AG04450 (cell line): ENCODE measurements at regions not wholly inside any gene's neighbourhood (a gene's known extent, or its start where the extent isn't known, plus 50 kb on each side); places are given as distances from the start of the nearest gene placed in this dataset.

Experiments
- CTCF ChIA-PET: fragments of 300-600, 350-600 bp; formaldehyde crosslinking; extraction: SDS; loops from one replicate; lab custom pipeline; 2022; ENCODE audit warnings: antibody characterized with exemption, inconsistent platforms; lab: Charles Lee
- POLR2A ChIA-PET: fragments of 350-600 bp; formaldehyde crosslinking; extraction: SDS; loops from one replicate; lab custom pipeline; 2021; ENCODE audit warnings: antibody characterized with exemption, inconsistent platforms; lab: Yijun Ruan, JAX
- DNase-seq: peaks from one replicate; pipeline ENCODE4 v3.0.0-alpha.2; 2011; ENCODE audit warnings: low read depth, low spot score
- H3K27ac ChIP-seq: one replicate; pipeline ENCODE4 v1.5.1; 2012; ENCODE audit warnings: low read depth, low read length, control low read depth
- H3K27me3 ChIP-seq: one replicate; pipeline ENCODE4 v1.6.0; 2012; ENCODE audit warnings: low read length; ENCODE audit not compliant: control insufficient read depth, insufficient read depth
- H3K4me3 ChIP-seq: 2 replicates; pipeline ENCODE4 v1.5.1; 2011; ENCODE audit warnings: mild to moderate bottlenecking, low read depth, low read length, control low read depth
- H3K9me3 ChIP-seq: 2 replicates; pipeline ENCODE4 v1.5.1; 2012; ENCODE audit warnings: low read length; ENCODE audit not compliant: control insufficient read depth, insufficient read depth
- TF ChIP-seq, protein P1 (sequence below): IDR thresholded peaks from 2 replicates; pipeline ENCODE4 v1.5.1; 2011; ENCODE audit warnings: low read depth, low read length, control low read depth, inconsistent platforms

DNA sequence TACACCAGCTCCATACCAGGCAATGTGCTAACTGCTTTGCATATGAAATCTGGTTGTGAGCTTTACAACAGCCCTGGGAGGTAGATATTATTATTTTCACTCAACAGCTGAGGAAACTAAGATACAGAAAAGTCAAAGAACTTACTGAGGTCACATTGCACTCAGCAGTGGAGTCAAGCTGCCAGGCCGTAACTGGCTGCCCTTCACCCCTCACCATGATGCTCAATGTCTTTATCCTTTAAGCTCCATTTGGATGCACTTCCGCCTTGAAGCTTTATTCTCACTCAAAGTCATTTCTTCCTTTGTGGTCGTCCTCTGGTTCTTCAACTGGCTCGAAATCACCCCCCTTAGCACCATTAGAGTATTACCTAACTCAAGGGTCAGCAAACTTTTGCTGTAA is 81.7 kb upstream of the RALGPS2 start:
- CTCF ChIA-PET, result no interaction called here
- POLR2A ChIA-PET, result no interaction called here
- H3K27me3 ChIP-seq, result no peaks in the 10 kb centered on the region
- no peak overlapping the region for H3K4me3 ChIP-seq
- no peak overlapping the region for H3K27ac ChIP-seq
- no peak for DNase-seq
- TF ChIP-seq, protein P1, sequence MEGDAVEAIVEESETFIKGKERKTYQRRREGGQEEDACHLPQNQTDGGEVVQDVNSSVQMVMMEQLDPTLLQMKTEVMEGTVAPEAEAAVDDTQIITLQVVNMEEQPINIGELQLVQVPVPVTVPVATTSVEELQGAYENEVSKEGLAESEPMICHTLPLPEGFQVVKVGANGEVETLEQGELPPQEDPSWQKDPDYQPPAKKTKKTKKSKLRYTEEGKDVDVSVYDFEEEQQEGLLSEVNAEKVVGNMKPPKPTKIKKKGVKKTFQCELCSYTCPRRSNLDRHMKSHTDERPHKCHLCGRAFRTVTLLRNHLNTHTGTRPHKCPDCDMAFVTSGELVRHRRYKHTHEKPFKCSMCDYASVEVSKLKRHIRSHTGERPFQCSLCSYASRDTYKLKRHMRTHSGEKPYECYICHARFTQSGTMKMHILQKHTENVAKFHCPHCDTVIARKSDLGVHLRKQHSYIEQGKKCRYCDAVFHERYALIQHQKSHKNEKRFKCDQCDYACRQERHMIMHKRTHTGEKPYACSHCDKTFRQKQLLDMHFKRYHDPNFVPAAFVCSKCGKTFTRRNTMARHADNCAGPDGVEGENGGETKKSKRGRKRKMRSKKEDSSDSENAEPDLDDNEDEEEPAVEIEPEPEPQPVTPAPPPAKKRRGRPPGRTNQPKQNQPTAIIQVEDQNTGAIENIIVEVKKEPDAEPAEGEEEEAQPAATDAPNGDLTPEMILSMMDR, result no peak
- no peaks in the 10 kb centered on the region for H3K9me3 ChIP-seq

DNA sequence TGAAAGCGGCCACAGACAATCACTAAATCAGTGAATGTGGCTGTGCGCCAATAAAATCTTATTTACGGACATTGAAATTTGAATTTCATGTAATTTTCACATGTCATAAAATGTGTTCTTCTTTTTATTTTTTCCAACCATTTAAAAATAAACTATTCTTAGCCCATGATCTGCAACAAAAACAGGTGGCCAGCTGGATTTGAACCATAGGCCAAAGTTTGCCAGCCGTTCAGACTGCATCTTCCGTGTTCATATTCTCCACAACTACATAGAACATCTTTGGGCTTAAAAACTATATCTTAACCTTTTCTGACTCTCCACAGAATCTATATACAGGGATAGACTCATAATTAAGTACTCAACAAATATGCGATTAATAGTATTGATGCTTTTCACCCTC is 81.2 kb upstream of the RALGPS2 start:
- ChIA-PET POLR2A (interaction anchor here (1.3 to 2.3 kb wide), 2 partner anchors 11 to 15 kb away, joined by 3 to 9 read pairs; no protein-coding TSS in a partner anchor), CTCF (no interaction called here)
- Histone ChIP-seq H3K27me3 (no peaks in the 10 kb centered on the region), H3K4me3 (no peak overlapping the region), H3K9me3 (no peaks in the 10 kb centered on the region), H3K27ac (no peak overlapping the region)
- TF ChIP-seq, protein P1, result no peak
- no peak for DNase-seq

DNA sequence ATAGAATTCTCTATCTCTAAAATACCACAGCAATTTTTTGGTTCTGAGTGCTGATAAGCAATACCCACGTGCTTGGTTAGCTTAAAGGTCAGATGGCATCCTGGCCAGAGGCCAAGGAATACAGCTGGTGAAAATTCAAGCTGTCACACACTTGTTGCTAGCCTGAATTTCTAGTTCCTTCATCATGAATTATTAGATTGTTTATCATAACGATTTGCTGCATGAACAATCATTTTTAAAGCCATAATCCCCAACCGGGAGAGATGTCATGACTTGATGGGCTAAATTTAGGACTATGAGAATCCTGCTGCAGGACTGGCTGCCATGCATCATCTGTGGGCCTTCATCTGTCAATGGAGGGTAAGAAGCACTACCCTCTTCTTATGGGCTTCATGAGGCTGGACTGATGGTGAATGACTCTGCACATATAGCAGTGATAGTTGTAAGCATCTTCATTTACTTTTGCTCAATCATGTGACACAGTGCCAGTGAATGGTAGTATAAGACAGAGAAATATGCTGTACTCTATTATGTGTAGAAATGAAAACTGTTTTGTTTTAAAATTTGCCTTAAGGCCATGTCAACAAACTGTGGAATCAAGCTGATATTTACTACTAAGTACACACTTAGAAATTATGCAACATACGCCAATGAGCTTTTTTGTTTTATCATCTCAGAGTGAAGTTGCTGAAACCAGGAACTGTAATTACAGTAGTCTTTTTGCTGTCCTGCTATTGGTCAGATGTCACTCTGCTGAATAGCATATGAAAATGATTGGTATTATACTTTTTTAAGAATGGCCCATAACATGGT is 80.5 kb upstream of the RALGPS2 start:
- H3K9me3 ChIP-seq, result no peaks in the 10 kb centered on the region
- ChIA-PET POLR2A (interaction anchor here (1.3 to 2.3 kb wide), 3 partner anchors 11 to 33 kb away, joined by 3 to 9 read pairs (median 5); no protein-coding TSS in a partner anchor), CTCF (no interaction called here)
- H3K4me3 ChIP-seq, result no peak overlapping the region
- TF ChIP-seq, protein P1, result no peak
- no peaks in the 10 kb centered on the region for H3K27me3 ChIP-seq
- DNase-seq, result no peak
- no peak overlapping the region for H3K27ac ChIP-seq

DNA sequence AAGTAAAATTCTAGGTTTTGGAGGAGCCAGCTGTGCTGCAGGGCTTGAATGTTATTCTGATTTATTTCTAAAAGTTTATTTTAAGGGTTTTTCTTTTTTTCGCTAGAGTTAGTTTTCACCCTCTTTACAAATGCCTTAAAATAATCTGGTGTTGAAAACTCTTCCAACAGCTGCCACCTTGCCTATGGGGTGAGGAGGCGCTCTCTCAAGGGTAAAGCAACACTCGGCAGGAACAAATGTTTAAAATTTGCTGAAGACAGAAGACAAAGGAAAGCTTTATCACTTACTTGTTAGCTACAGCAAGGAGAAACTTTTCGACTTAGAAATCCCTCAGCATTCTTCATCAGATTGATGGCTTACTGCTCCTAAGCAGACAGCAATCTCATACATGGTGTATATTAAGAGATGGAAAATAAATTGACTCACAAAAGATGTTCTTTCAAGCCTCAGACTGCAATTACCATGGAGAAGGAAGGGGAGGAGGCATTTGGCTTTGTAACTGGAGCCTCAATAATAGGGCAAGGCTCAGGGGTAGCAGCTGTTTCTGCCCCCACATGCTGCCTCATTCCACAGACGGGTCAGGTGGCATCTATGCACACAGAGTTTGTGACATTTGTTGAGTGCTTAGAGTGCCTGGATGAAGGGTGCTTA is 79.8 kb upstream of the RALGPS2 start:
- ChIA-PET POLR2A (interaction anchor here (0.9 to 2.3 kb wide), 5 partner anchors 12 to 37 kb away, joined by 3 to 9 read pairs (median 5); no protein-coding TSS in a partner anchor), CTCF (no interaction called here)
- DNase-seq, result no peak
- H3K9me3 ChIP-seq, result no peaks in the 10 kb centered on the region
- no peaks in the 10 kb centered on the region for H3K27me3 ChIP-seq
- TF ChIP-seq, protein P1, result no peak
- H3K27ac ChIP-seq, result peak overlapping the region; percentile 73
- no peak overlapping the region for H3K4me3 ChIP-seq

DNA sequence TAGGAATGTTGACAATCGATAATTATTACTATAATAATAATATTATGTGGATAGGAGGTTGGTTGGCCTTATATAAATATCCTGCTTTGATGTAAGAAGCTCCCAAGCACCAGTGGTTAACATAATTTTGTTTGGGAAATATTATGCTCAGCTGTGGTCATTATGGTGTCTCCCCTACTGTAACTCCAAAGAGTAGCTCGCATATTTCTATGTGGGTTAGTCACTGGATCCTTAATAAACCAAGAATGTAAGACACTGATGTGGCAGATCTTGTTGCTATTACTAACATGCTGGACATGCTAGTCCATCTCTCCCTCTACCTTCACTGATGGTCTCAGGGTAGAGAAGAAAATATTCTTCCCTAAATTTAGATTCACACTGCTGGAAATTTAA is 79.2 kb upstream of the RALGPS2 start:
- ChIA-PET CTCF (no interaction called here), POLR2A (interaction anchor here (0.9 to 2.3 kb wide), 4 partner anchors 13 to 37 kb away, joined by 5 to 9 read pairs (median 6); no protein-coding TSS in a partner anchor)
- H3K9me3 ChIP-seq, result no peaks in the 10 kb centered on the region
- H3K4me3 ChIP-seq, result no peak overlapping the region
- peak overlapping the region; percentile 73 for H3K27ac ChIP-seq
- no peak for DNase-seq
- no peaks in the 10 kb centered on the region for H3K27me3 ChIP-seq
- TF ChIP-seq, protein P1, result no peak
